ENCODE measurements at regions not wholly inside any gene's neighbourhood (a gene's known extent, or its start where the extent isn't known, plus 50 kb on each side); places are given as distances from the start of the nearest gene placed in this dataset.
A peak's percentile ranks its signal among the peaks of the same experiment; 100 is the strongest.

GRCh38 chr18:78699499-78699898, 280.1 kb upstream of the SALL3 start:
- no peaks in the 10 kb centered on the region for H3K36me3 ChIP-seq (replicated peaks in 1 of 2; ENCODE audit: control insufficient read depth in 2 of 2, insufficient read depth in 2 of 2, low read length in 2 of 2)
- no peak overlapping the region for H4K91ac ChIP-seq (ENCODE audit: low read depth, low read length, poor library complexity)
- H3K4me3 ChIP-seq (ENCODE audit: low read length in 2 of 2), result no peak overlapping the region
- no peak overlapping the region for H2BK15ac ChIP-seq (ENCODE audit: low read length)
- no peak overlapping the region for H2AK5ac ChIP-seq (ENCODE audit: low read depth, low read length)
- no peak for DNase-seq (ENCODE audit: low spot score)
- H3K18ac ChIP-seq (ENCODE audit: low read length), result peak overlapping the region; percentile 53
- H3K27ac ChIP-seq (replicated peaks; ENCODE audit: low read length), result no peak overlapping the region
- no peak overlapping the region for H3K4me2 ChIP-seq (ENCODE audit: insufficient read depth, low read length, poor library complexity, severe bottlenecking)
- H2BK12ac ChIP-seq (ENCODE audit: low read length), result no peak overlapping the region
- WGBS, 2 donors (ENCODE audit: extremely low coverage in 2 of 2, insufficient read length in 2 of 2, insufficient replicate concordance in 1 of 2), result no CpG with 5 or more reads among the region's 12 CpGs
- peaks cover 0 to 4% of the 10 kb centered on the region in 2 donors for H3K4me1 ChIP-seq (ENCODE audit: control insufficient read depth in 2 of 2, insufficient read depth in 1 of 2, low read depth in 1 of 2, low read length in 2 of 2)
- peak overlapping the region; percentile 60 for H3K23ac ChIP-seq (ENCODE audit: low read depth, low read length, poor library complexity)
- no peak overlapping the region for H2BK120ac ChIP-seq (ENCODE audit: low read depth, low read length)
- H4K8ac ChIP-seq (ENCODE audit: low read depth, low read length), result no peak overlapping the region
- peaks cover 0 to 7% (median 0%) of the 10 kb centered on the region in 3 experiments for H3K27me3 ChIP-seq (ENCODE audit: control insufficient read depth in 3 of 3, insufficient read depth in 3 of 3, low read depth in 1 of 3, low read length in 3 of 3)
- H3K4ac ChIP-seq (ENCODE audit: low read length), result no peak overlapping the region
- no peak overlapping the region for H2BK5ac ChIP-seq (ENCODE audit: low read length)
- H3K9me3 ChIP-seq (replicated peaks in 1 of 2; ENCODE audit: control insufficient read depth in 2 of 2, insufficient read depth in 1 of 2, low read depth in 1 of 2, low read length in 2 of 2), result peaks cover 0 to 2% of the 10 kb centered on the region in 2 donors
- no peak overlapping the region for H3K9ac ChIP-seq (ENCODE audit: low read depth, low read length, poor library complexity)
- no peak overlapping the region for H2AFZ ChIP-seq (ENCODE audit: low read length)
- H3K79me1 ChIP-seq (ENCODE audit: low read depth, low read length), result no peaks in the 10 kb centered on the region
- H3K14ac ChIP-seq (ENCODE audit: low read length), result no peak overlapping the region

- whole genome bisulfite sequencing, 2 donors (ENCODE audit: extremely low coverage in 2 of 2, insufficient read length in 2 of 2, insufficient replicate concordance in 1 of 2), result no CpG with 5 or more reads among the region's 13 CpGs
- Histone ChIP-seq H3K4me3 (ENCODE audit: low read length in 2 of 2) (no peak overlapping the region), H3K9me3 (replicated peaks in 1 of 2; ENCODE audit: control insufficient read depth in 2 of 2, insufficient read depth in 1 of 2, low read depth in 1 of 2, low read length in 2 of 2) (peaks cover 0 to 4% of the 10 kb centered on the region in 2 donors), H3K9ac (ENCODE audit: low read depth, low read length, poor library complexity) (no peak overlapping the region), H2AFZ (ENCODE audit: low read length) (no peak overlapping the region), H3K18ac (ENCODE audit: low read length) (no peak overlapping the region), H2BK120ac (ENCODE audit: low read depth, low read length) (no peak overlapping the region), H3K4ac (ENCODE audit: low read length) (no peak overlapping the region), H3K23ac (ENCODE audit: low read depth, low read length, poor library complexity) (no peak overlapping the region), H4K91ac (ENCODE audit: low read depth, low read length, poor library complexity) (no peak overlapping the region), H2BK5ac (ENCODE audit: low read length) (no peak overlapping the region), H3K4me2 (ENCODE audit: insufficient read depth, low read length, poor library complexity, severe bottlenecking) (no peak overlapping the region), H2BK15ac (ENCODE audit: low read length) (no peak overlapping the region), H3K27ac (replicated peaks; ENCODE audit: low read length) (no peak overlapping the region), H3K36me3 (replicated peaks in 1 of 2; ENCODE audit: control insufficient read depth in 2 of 2, insufficient read depth in 2 of 2, low read length in 2 of 2) (no peaks in the 10 kb centered on the region), H2BK12ac (ENCODE audit: low read length) (no peak overlapping the region), H3K27me3 (ENCODE audit: control insufficient read depth in 3 of 3, insufficient read depth in 3 of 3, low read depth in 1 of 3, low read length in 3 of 3) (peaks cover 0 to 7% (median 0%) of the 10 kb centered on the region in 3 experiments), H4K8ac (ENCODE audit: low read depth, low read length) (no peak overlapping the region), H3K79me1 (ENCODE audit: low read depth, low read length) (no peaks in the 10 kb centered on the region), H2AK5ac (ENCODE audit: low read depth, low read length) (no peak overlapping the region), H3K14ac (ENCODE audit: low read length) (no peak overlapping the region), H3K4me1 (ENCODE audit: control insufficient read depth in 2 of 2, insufficient read depth in 1 of 2, low read depth in 1 of 2, low read length in 2 of 2) (peaks cover 0 to 4% of the 10 kb centered on the region in 2 donors)
- DNase-seq (ENCODE audit: low spot score), result no peak
Observed at GRCh38 chr18:78701771-78702396, 277.7 kb upstream of the SALL3 start.

DNA sequence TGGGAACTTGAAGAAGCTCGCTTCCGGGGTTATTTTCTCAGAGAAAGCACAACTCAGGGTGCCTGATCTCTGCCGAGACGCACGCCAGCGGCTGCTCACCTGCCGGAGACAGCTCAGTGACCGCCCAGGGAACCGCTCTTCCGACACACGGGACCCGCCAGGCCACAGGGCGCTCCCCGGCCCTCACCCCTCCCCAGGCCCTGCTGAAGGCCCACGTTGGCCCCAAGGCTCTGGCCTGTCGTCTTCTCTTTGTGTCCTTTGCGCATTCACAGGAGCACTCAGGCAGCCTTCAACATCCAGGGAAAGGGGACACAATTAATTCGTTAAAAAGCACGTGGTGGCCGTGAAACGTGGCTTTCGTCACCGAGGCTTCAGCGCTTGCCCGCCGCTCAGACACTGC, 276.3 kb upstream of the SALL3 start:
- no peak overlapping the region for H3K4ac ChIP-seq (ENCODE audit: low read length)
- H3K4me2 ChIP-seq (ENCODE audit: insufficient read depth, low read length, poor library complexity, severe bottlenecking), result no peak overlapping the region
- H4K91ac ChIP-seq (ENCODE audit: low read depth, low read length, poor library complexity), result no peak overlapping the region
- no peak overlapping the region for H2BK12ac ChIP-seq (ENCODE audit: low read length)
- no peak overlapping the region for H2BK120ac ChIP-seq (ENCODE audit: low read depth, low read length)
- H2AFZ ChIP-seq (ENCODE audit: low read length), result no peak overlapping the region
- H2BK15ac ChIP-seq (ENCODE audit: low read length), result no peak overlapping the region
- peak overlapping the region; percentile 64 for H3K9ac ChIP-seq (ENCODE audit: low read depth, low read length, poor library complexity)
- H3K36me3 ChIP-seq (replicated peaks in 1 of 2; ENCODE audit: control insufficient read depth in 2 of 2, insufficient read depth in 2 of 2, low read length in 2 of 2), result no peaks in the 10 kb centered on the region
- H2BK5ac ChIP-seq (ENCODE audit: low read length), result no peak overlapping the region
- H3K27me3 ChIP-seq (ENCODE audit: control insufficient read depth in 3 of 3, insufficient read depth in 3 of 3, low read depth in 1 of 3, low read length in 3 of 3), result peaks cover 0 to 7% (median 0%) of the 10 kb centered on the region in 3 experiments
- no peaks in the 10 kb centered on the region for H3K79me1 ChIP-seq (ENCODE audit: low read depth, low read length)
- no peak overlapping the region for H3K14ac ChIP-seq (ENCODE audit: low read length)
- H3K18ac ChIP-seq (ENCODE audit: low read length), result peak overlapping the region; percentile 24
- H3K23ac ChIP-seq (ENCODE audit: low read depth, low read length, poor library complexity), result no peak overlapping the region
- no peak for DNase-seq (ENCODE audit: low spot score)
- no peak overlapping the region for H3K27ac ChIP-seq (replicated peaks; ENCODE audit: low read length)
- no peak overlapping the region for H4K8ac ChIP-seq (ENCODE audit: low read depth, low read length)
- peak overlapping the region in 1 of 2 donors; percentile 5 for H3K4me3 ChIP-seq (ENCODE audit: low read length in 2 of 2)
- H3K4me1 ChIP-seq (ENCODE audit: control insufficient read depth in 2 of 2, insufficient read depth in 1 of 2, low read depth in 1 of 2, low read length in 2 of 2), result peaks cover 0 to 4% of the 10 kb centered on the region in 2 donors
- WGBS, 2 donors (ENCODE audit: extremely low coverage in 2 of 2, insufficient read length in 2 of 2, insufficient replicate concordance in 1 of 2), result no CpG with 5 or more reads among the region's 26 CpGs
- H2AK5ac ChIP-seq (ENCODE audit: low read depth, low read length), result no peak overlapping the region
- peaks cover 0 to 4% of the 10 kb centered on the region in 2 donors for H3K9me3 ChIP-seq (replicated peaks in 1 of 2; ENCODE audit: control insufficient read depth in 2 of 2, insufficient read depth in 1 of 2, low read depth in 1 of 2, low read length in 2 of 2)

GRCh38 chr18:78704971-78705461, 274.6 kb upstream of the SALL3 start:
- H2AK5ac ChIP-seq (ENCODE audit: low read depth, low read length), result no peak overlapping the region
- no peak overlapping the region for H3K4me3 ChIP-seq (ENCODE audit: low read length in 2 of 2)
- H2BK15ac ChIP-seq (ENCODE audit: low read length), result peak overlapping the region; percentile 14
- H3K14ac ChIP-seq (ENCODE audit: low read length), result peak overlapping the region; percentile 75
- H3K4me1 ChIP-seq (ENCODE audit: control insufficient read depth in 2 of 2, insufficient read depth in 1 of 2, low read depth in 1 of 2, low read length in 2 of 2), result peaks cover 0 to 4% of the 10 kb centered on the region in 2 donors
- no peak for DNase-seq (ENCODE audit: low spot score)
- no peak overlapping the region for H4K91ac ChIP-seq (ENCODE audit: low read depth, low read length, poor library complexity)
- no peak overlapping the region for H3K4me2 ChIP-seq (ENCODE audit: insufficient read depth, low read length, poor library complexity, severe bottlenecking)
- H3K79me1 ChIP-seq (ENCODE audit: low read depth, low read length), result no peaks in the 10 kb centered on the region
- H3K36me3 ChIP-seq (replicated peaks in 1 of 2; ENCODE audit: control insufficient read depth in 2 of 2, insufficient read depth in 2 of 2, low read length in 2 of 2), result no peaks in the 10 kb centered on the region
- H2BK120ac ChIP-seq (ENCODE audit: low read depth, low read length), result no peak overlapping the region
- H2BK5ac ChIP-seq (ENCODE audit: low read length), result no peak overlapping the region
- no peak overlapping the region for H3K27ac ChIP-seq (replicated peaks; ENCODE audit: low read length)
- H2BK12ac ChIP-seq (ENCODE audit: low read length), result no peak overlapping the region
- WGBS, 2 donors (ENCODE audit: extremely low coverage in 2 of 2, insufficient read length in 2 of 2, insufficient replicate concordance in 1 of 2), result no CpG with 5 or more reads among the region's 16 CpGs
- peaks cover 0 to 7% (median 0%) of the 10 kb centered on the region in 3 experiments for H3K27me3 ChIP-seq (ENCODE audit: control insufficient read depth in 3 of 3, insufficient read depth in 3 of 3, low read depth in 1 of 3, low read length in 3 of 3)
- peaks cover 0 to 10% of the 10 kb centered on the region in 2 donors for H3K9me3 ChIP-seq (replicated peaks in 1 of 2; ENCODE audit: control insufficient read depth in 2 of 2, insufficient read depth in 1 of 2, low read depth in 1 of 2, low read length in 2 of 2)
- H3K4ac ChIP-seq (ENCODE audit: low read length), result no peak overlapping the region
- H3K9ac ChIP-seq (ENCODE audit: low read depth, low read length, poor library complexity), result peak overlapping the region; percentile 12
- H3K23ac ChIP-seq (ENCODE audit: low read depth, low read length, poor library complexity), result no peak overlapping the region
- H3K18ac ChIP-seq (ENCODE audit: low read length), result peak overlapping the region; percentile 59
- H2AFZ ChIP-seq (ENCODE audit: low read length), result no peak overlapping the region
- no peak overlapping the region for H4K8ac ChIP-seq (ENCODE audit: low read depth, low read length)

Measured in neuronal stem cell (in vitro differentiated cells).